ENCODE measurements at regions not wholly inside any gene's neighbourhood (a gene's known extent, or its start where the extent isn't known, plus 50 kb on each side); places are given as distances from the start of the nearest gene placed in this dataset.
"Not testable (repeated sequence)": the region's sequence is repeated elsewhere in the genome, so short reads cannot be mapped to it uniquely, and the experiment has no call there.

DNA sequence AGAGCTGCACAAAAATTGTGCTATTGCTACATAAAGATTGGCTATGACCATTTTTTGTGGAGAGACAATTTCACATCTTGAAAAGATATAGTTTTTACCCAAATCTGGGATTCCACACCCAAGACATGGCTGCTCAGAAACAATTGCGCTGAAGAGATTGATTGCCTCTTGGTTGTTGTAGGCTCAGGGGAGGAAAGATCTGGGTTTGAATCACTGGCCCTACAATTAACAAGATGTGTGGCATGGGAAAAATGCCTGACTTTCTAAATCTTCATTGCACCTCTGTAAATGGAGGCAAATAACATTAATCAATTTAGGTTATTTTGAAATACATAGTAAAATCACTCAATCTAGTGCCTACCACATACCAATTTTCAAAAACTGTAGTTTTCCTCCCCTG is 766.9 kb upstream of the TPTE start:
- not testable (repeated sequence) for TF ChIP-seq POLR2A (IDR thresholded peaks at IDR 0.05)
- TF ChIP-seq, protein P1, sequence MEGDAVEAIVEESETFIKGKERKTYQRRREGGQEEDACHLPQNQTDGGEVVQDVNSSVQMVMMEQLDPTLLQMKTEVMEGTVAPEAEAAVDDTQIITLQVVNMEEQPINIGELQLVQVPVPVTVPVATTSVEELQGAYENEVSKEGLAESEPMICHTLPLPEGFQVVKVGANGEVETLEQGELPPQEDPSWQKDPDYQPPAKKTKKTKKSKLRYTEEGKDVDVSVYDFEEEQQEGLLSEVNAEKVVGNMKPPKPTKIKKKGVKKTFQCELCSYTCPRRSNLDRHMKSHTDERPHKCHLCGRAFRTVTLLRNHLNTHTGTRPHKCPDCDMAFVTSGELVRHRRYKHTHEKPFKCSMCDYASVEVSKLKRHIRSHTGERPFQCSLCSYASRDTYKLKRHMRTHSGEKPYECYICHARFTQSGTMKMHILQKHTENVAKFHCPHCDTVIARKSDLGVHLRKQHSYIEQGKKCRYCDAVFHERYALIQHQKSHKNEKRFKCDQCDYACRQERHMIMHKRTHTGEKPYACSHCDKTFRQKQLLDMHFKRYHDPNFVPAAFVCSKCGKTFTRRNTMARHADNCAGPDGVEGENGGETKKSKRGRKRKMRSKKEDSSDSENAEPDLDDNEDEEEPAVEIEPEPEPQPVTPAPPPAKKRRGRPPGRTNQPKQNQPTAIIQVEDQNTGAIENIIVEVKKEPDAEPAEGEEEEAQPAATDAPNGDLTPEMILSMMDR (IDR thresholded peaks at IDR 0.05), result not testable (repeated sequence)

Measured in esophagus squamous epithelium (tissue), 4 donors.